ENCODE measurements at regions not wholly inside any gene's neighbourhood (a gene's known extent, or its start where the extent isn't known, plus 50 kb on each side); places are given as distances from the start of the nearest gene placed in this dataset.
"Not testable (repeated sequence)": the region's sequence is repeated elsewhere in the genome, so short reads cannot be mapped to it uniquely, and the experiment has no call there.

DNA sequence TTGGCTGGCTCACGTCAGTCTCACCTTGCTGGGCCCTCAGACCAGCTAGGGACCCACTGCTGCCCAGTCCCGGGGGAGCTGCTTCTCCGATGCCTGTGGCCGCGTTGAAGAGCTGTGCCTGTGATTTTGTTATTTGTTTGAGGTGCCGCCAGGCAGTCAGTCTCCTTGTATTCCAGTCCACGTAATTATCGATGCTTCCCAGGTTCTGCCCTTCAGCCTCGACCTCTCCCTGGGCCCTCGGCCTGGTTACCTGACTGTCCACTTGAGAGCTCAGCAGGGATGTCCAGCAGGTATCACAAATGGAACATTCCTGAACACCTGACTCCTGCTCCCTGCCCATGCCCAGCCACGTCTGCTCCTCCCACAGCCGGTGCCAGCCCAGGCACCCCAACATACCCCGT, 195.9 kb upstream of the HS6ST1 start:
- DNase-seq = no peak

- DNase-seq = no peak
Observed at GRCh38 chr2:128516938-128517337, 198.3 kb upstream of the HS6ST1 start.

- DNase-seq = not testable (repeated sequence)
Observed at GRCh38 chr2:128519028-128519427, 200.4 kb upstream of the HS6ST1 start.

DNA sequence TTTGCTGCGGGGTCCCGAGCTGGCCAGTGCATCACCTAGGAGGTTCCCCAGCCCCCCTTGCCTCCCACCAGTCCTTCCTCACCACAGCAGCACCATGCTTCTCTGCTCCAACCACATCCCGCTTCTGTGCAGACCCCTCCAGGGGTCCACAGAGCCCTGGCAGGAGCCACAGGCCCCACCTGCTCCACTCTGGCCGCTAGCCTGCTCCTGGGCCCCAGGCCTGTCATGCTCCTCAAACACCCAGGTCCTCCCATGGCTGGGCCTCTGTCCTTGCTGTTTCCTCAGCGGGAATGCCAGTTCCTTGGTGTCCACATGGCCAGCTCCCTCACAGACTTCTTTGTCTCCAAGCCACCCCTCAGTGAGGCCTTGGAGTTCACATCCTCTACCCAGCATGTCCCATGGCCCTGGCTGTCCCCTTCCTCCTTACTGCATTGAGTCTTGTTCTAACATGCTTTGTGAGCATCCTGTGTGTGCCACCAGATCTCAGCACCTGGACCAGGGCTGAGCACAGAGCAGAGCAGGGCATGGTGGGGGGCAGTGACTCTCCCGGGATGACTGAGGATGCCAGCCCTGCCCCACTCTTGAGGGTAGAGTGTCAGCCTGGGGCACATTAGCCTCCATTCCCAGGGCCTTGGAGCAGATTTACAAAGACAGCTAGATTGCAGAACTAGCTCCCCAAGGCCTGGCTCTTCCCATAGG, 201.0 kb upstream of the HS6ST1 start:
- no peak for DNase-seq

DNA sequence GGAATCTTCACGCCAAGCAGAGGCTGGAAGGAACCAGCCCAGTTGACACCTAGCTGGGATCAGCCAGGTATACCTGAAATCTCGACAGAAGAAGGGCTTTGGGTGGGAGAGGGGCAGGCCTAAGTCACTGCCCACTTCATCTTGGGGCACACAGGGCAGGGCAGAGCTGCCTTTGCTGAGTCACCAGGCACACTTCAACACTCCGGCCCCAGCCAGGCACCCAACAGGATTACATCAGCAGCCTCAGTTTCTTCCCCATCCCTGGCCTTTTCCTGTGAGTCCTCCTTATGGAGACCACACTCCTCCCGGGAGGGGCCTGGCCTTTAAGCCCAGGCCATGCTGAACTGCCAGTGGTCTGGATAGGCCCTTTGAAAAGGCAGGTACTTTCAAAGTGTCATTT, 201.7 kb upstream of the HS6ST1 start:
- DNase-seq = no peak

- DNase-seq = no peak
Observed at GRCh38 chr2:128520791-128521190, 202.1 kb upstream of the HS6ST1 start.

DNA sequence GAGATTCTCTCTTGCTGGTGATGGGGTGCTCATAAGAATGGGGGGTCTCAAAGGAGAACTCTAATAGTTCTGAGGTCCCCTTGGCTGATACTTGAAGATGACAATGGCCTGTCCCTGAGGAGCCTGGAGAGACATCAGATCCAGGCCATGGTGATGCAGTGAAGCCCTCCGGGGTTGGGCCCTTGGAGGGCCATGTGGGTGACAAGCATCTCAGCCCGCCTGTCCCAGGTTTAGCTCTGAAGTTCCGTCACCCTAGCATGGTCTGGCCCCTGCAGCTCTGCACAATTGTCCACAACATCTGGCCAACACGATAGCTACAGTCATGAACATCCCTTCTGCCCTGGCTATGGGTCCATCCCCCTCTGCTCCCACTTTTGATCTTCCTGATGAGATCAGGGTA, 202.8 kb upstream of the HS6ST1 start:
- no peak for DNase-seq

- DNase-seq = no peak
Observed at GRCh38 chr2:128522829-128523228, 204.2 kb upstream of the HS6ST1 start.

- DNase-seq = no peak
Observed at GRCh38 chr2:128523457-128523856, 204.8 kb upstream of the HS6ST1 start.

GRCh38 chr2:128524183-128524582, 205.5 kb upstream of the HS6ST1 start:
- DNase-seq = no peak

GRCh38 chr2:128525653-128526052, 207.0 kb upstream of the HS6ST1 start:
- DNase-seq = no peak

GRCh38 chr2:128526455-128526976, 207.8 kb upstream of the HS6ST1 start:
- DNase-seq = no peak

DNA sequence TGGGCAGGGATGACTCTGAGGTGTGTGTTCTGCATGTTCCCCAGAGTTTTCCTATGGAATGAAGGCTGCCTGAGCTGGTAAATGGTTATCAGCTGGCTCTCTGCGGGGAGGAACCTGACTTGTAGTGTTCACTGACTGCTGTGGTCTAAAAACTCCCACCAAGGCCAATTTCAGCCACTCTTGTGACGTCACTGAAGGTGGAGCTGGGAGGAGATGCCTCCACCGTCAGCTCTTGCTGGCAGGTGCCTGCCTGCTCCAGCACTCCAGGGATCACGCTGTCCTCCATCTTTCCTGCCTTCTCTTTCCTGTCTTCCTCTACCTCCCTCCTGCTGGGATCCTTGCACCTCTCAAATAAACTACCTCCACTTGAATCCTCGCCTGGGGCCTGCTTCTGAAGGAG, 209.5 kb upstream of the HS6ST1 start:
- DNase-seq = no peak

DNA sequence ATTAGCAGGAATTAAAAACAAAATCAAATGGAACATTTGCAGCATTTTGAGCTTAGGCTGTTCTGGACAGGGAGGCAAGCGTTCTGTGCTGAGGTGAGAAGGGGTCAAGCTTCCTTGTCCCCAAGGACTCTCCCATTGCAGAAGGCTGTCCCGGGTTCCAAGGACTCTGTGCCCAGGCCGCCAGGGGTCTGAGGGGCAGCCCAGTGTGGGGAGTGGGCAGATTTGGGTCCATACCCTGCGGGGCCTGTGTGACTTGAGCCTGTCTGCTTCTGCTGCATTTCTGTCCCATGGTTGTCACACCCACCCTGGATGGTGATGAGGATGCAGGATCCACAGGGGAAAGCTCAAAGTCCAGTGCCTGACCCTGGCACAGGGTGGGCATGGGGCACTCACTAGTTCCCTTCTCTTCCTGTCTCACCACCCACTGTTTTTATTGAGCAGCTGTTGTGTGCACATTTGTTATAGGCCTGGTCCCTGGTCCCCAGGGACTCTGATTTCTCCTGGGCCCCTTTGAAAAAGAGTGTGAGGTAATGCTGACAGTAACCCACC, 211.4 kb upstream of the HS6ST1 start:
- DNase-seq = no peak

DNA sequence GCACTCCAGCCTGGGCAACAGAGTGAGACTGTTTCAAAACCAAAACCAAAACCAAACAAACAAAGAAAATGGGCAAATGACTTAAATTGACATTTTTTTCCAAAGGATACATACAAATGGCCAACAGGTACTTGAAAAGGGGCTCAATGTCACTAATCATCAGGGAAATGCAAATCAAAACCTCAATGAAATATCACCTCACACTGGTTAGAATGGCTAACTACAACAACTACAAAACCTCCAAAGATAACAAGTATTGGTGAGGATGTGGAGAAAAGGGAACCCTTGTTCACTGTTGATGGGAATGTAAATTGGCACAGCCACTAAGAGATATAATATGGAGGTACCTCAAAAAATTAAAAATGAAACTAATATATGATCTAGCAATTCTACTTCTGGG, 213.2 kb upstream of the HS6ST1 start:
- no peak for DNase-seq

DNA sequence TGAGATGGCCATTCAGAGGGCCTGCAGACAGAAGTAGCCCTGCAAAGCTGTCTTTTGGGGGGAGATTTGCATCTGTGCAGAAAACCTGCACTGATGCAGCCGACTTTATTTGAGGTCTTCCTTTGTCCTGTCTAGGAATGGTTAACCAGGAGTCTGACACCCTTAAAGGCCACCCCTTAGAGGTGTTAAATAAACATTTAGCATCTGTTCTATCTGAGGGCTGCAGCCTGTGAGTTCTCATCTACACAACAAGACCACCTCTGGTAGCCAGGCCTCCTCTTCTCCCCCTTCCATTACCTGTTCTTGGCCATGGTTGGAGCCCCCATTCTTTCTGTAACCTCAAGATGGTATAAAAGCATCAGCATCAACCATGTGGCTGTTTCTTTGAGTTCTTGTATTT, 214.4 kb upstream of the HS6ST1 start:
- no peak for DNase-seq

GRCh38 chr2:128534688-128535392, 216.2 kb upstream of the HS6ST1 start:
- DNase-seq = no peak

GRCh38 chr2:128535953-128536352, 217.3 kb upstream of the HS6ST1 start:
- DNase-seq = no peak

DNA sequence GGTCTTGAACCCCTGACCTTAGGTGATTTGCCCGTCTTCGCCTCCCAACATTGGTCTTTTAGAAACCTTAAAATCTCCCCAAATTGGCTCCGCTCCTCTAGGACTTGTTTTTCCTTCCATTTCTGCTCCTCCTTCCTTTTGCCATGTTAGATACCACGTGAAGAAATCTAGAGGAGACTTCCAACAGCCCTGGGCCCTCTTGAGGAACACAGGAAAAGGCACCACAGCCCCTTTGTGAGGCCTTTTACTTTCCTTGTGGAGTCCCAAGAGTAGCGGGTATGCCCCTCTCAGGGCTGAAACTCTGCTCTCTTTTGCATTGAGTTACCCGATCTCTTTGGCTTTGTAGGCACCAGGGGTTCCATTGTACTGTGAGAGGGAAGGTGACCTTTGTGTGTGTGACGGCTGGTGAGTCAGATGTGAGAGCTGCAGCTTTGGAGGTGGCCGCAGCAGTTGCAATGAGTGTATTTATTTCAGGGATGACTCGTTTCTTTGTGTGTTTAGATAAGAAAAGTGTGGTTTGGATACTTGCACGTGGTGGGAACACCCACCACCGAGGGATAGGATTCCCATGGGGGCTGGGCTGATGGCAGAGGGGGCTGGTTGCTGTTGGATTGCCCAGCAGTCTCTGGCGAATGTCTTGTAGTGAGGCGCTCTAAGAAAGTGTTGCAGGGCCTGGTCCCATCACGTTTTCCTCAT, 218.4 kb upstream of the HS6ST1 start:
- DNase-seq = no peak

DNA sequence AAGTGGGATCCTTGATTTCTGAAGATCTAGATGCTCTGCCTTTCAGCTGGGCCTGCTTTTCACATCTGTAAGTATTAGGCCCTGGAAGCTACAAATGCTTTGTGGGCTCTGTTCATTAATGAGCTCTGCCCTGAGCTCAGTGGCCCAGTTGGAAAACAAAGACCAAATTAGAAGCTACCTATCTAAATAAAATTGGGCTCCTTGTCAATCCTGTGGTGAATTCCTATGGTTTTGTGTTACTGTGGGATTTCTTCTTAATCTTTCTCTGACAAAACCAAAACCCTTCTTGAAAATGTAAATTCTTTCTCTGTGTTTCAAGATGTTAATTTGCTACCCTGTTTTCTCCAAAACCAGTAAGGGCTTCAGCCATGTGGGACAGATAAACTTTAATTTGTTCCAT, 219.0 kb upstream of the HS6ST1 start:
- DNase-seq = no peak

DNA sequence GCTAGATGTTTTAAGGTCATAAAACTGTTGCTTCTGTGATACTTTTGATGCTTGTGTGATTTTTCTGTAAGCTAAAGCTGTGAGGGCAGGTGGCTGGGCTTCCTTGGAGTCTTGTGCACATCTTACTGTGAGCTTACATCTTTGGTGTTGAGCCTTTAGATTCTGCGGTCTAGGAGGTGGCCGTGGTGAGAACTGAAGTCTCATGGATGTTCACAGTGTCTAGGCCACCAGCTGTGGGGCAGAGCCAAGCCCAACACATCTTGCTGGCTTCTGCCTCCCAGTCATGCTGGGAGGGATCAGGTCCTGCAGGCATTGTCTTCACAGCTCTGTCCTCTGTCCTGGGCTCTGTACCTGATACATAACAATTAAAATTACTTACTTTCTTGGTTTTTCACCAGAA, 219.7 kb upstream of the HS6ST1 start:
- DNase-seq = no peak

DNA sequence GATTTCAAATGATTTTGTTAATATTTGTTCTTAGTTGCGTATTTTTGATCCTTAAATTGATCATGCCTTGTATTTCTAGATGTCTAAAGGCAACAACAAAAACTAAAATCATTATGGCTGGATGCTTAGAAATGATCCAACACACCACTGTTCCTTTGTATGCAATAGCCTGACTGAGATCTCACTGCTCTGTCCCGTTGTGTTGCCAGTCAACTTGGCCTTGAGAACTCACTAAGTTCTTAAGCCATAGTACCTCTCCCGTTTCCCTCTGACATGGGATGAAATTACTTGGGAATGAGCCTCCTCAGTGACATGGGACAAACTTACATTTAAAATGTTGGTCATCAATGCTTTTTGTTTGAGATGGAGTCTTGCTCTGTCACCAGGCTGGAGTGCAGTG, 222.0 kb upstream of the HS6ST1 start:
- DNase-seq = no peak

DNA sequence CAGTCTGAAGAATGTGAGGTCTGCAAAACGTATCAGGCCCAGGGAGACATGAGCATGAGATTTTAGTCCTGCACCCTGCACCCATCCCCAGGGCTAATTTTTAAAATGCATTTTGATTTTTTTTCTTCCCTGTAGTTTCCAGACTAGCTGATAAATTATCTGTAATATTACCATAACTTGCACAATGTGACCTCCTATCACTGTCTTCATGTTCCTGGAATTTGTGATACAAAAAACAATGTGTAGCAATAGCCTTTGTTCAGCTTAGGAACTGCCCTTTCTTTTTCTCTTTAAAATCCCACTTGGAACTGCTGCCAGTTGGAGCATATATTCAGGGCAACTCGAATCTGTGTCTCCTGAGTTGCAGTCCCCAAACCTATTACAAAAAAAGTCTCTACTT, 222.8 kb upstream of the HS6ST1 start:
- DNase-seq = no peak

- no peak for DNase-seq
Observed at GRCh38 chr2:128543036-128543435, 224.4 kb upstream of the HS6ST1 start.

Measured in T-helper 9 cell (primary cell).